T-cell (primary cell): ENCODE measurements at regions not wholly inside any gene's neighbourhood (a gene's known extent, or its start where the extent isn't known, plus 50 kb on each side); places are given as distances from the start of the nearest gene placed in this dataset.

Experiments used
- ATAC-seq, 4 experiments: fragments of 200-7000 bp in 3 of 4; fragments of 150-1000 bp in 1 of 4; cut with Tn5 transposase; replicated peaks in 1 of 4; 1 replicate in 3 of 4; 2 replicates in 1 of 4; pipeline ENCODE4 v1.10.0; 2021; ENCODE audit warnings: moderate library complexity in 3 of 4, mild to moderate bottlenecking in 2 of 4, moderate number of reproducible peaks in 1 of 4
- CTCF ChIA-PET, 2 donors: fragments of 300-600 bp; sonication (Branson Sonifier 250); formaldehyde crosslinking; loops; one replicate each; lab custom pipeline; 2022; ENCODE audit warnings: antibody characterized with exemption in 2 of 2; lab: Charles Lee
- POLR2A ChIA-PET, 2 donors: fragments of 300-600 bp; sonication (Branson Sonifier 250); formaldehyde crosslinking; loops; one replicate each; lab custom pipeline; 2022; ENCODE audit warnings: antibody characterized with exemption in 2 of 2; lab: Charles Lee
- DNase-seq, 35 experiments: peaks; one replicate each; pipeline versions ENCODE4 v3.0.0 to v3.0.0-alpha.2; 2013 to 2023
- H3K27ac ChIP-seq: one replicate; pipeline ENCODE4 v1.5.1; 2013; ENCODE audit warnings: low read length
- H3K27me3 ChIP-seq, 2 experiments: replicated peaks in 1 of 2; 1 replicate in 1 of 2; 2 replicates in 1 of 2; pipeline versions ENCODE4 v1.6.1 to v1.7.0; 2013; ENCODE audit warnings: low read length in 1 of 2, mixed read lengths in 1 of 2; ENCODE audit not compliant: control insufficient read depth in 2 of 2, insufficient read depth in 2 of 2; ENCODE audit errors: extremely low read depth in 1 of 2
- H3K36me3 ChIP-seq, 2 donors: 1 replicate in 1 of 2; 2 replicates in 1 of 2; pipeline versions ENCODE4 v1.6.1 to v1.7.0; 2013; ENCODE audit warnings: low read length in 1 of 2; ENCODE audit not compliant: control insufficient read depth in 2 of 2, insufficient read depth in 1 of 2; ENCODE audit errors: extremely low read depth in 1 of 2
- H3K4me1 ChIP-seq, 2 experiments: 1 replicate in 1 of 2; 2 replicates in 1 of 2; pipeline versions ENCODE4 v1.6.1 to v1.7.0; 2013; ENCODE audit warnings: low read length in 2 of 2, mixed read lengths in 1 of 2; ENCODE audit not compliant: insufficient read depth in 2 of 2, control insufficient read depth in 1 of 2; ENCODE audit errors: extremely low read depth in 1 of 2
- H3K4me3 ChIP-seq, 2 donors: 1 replicate in 1 of 2; 2 replicates in 1 of 2; pipeline versions ENCODE4 v1.5.1 to v1.7.0; 2013; ENCODE audit warnings: mild to moderate bottlenecking in 2 of 2, low read length in 1 of 2, moderate library complexity in 1 of 2; ENCODE audit not compliant: control insufficient read depth in 1 of 2; ENCODE audit errors: extremely low read depth in 1 of 2
- H3K9me3 ChIP-seq: 2 replicates; pipeline ENCODE4 v1.7.0; 2013
- H3K27ac Mint-ChIP-seq, 2 donors: one replicate each; pipeline ENCODE4 v1.8.0; 2020 to 2021; ENCODE audit warnings: mild to moderate bottlenecking in 2 of 2, mixed read lengths in 2 of 2
- H3K27me3 Mint-ChIP-seq, 2 donors: one replicate each; pipeline ENCODE4 v1.8.0; 2021 to 2022; ENCODE audit warnings: mixed read lengths in 2 of 2
- H3K36me3 Mint-ChIP-seq: one replicate; pipeline ENCODE4 v1.8.0; 2021; ENCODE audit warnings: mixed read lengths
- H3K4me1 Mint-ChIP-seq, 3 donors: one replicate each; pipeline ENCODE4 v1.8.0; 2020 to 2022; ENCODE audit warnings: mixed read lengths in 3 of 3, mild to moderate bottlenecking in 1 of 3
- H3K4me3 Mint-ChIP-seq, 3 donors: one replicate each; pipeline ENCODE4 v1.8.0; 2020 to 2022; ENCODE audit warnings: mild to moderate bottlenecking in 3 of 3, mixed read lengths in 3 of 3, moderate library complexity in 3 of 3
- H3K9me3 Mint-ChIP-seq, 3 donors: one replicate each; pipeline ENCODE4 v1.8.0; 2020 to 2022; ENCODE audit warnings: mixed read lengths in 3 of 3
- WGBS: methylation state at CpG from one replicate; pipeline ENCODE4 v1.1.5; 2013; ENCODE audit warnings: missing lambda C conversion rate; ENCODE audit not compliant: insufficient coverage; 5-methylcytosine and 5-hydroxymethylcytosine counted together

GRCh38 chr4:16386711-16387320 is 160.5 kb upstream of the TAPT1 start:
- H3K4me1 Mint-ChIP-seq = no peaks in the 10 kb centered on the region
- Histone ChIP-seq H3K4me3 (no peak overlapping the region), H3K36me3 (no peaks in the 10 kb centered on the region), H3K27me3 (peaks cover 0 to 3% of the 10 kb centered on the region in 2 experiments), H3K9me3 (no peaks in the 10 kb centered on the region), H3K4me1 (no peaks in the 10 kb centered on the region), H3K27ac (no peak overlapping the region)
- peaks cover 4 to 19% of the 10 kb centered on the region in 2 donors for H3K27me3 Mint-ChIP-seq
- ChIA-PET CTCF (interaction anchor here in 1 of 2 donors (0.6 kb wide), 1 partner anchor 1235 kb away, joined by 3 read pairs; no protein-coding TSS in a partner anchor), POLR2A (interaction anchor here in 1 of 2 donors (0.6 kb wide), 1 partner anchor 10 kb away, joined by 3 read pairs; no protein-coding TSS in a partner anchor)
- no peaks in the 10 kb centered on the region for H3K9me3 Mint-ChIP-seq
- H3K36me3 Mint-ChIP-seq = no peaks in the 10 kb centered on the region
- no peak overlapping the region for H3K4me3 Mint-ChIP-seq
- DNase-seq = no peak
- no peak overlapping the region for H3K27ac Mint-ChIP-seq
- ATAC-seq = no peak

GRCh38 chr4:16384576-16384975 is 158.3 kb upstream of the TAPT1 start:
- no CpG with 5 or more reads among the region's 6 CpGs for WGBS
- ChIA-PET CTCF (no interaction called here), POLR2A (no interaction called here)
- Histone ChIP-seq H3K4me3 (no peak overlapping the region), H3K36me3 (no peaks in the 10 kb centered on the region), H3K27me3 (peaks cover 0 to 3% of the 10 kb centered on the region in 2 experiments), H3K27ac (no peak overlapping the region), H3K9me3 (no peaks in the 10 kb centered on the region), H3K4me1 (no peaks in the 10 kb centered on the region)
- ATAC-seq (no peak), DNase-seq (no peak)
- Mint-ChIP-seq H3K36me3 (no peaks in the 10 kb centered on the region), H3K4me1 (no peaks in the 10 kb centered on the region), H3K27me3 (peaks cover 2 to 19% of the 10 kb centered on the region in 2 donors), H3K4me3 (no peak overlapping the region), H3K9me3 (peaks cover 0 to 4% (median 0%) of the 10 kb centered on the region in 3 donors), H3K27ac (no peak overlapping the region)

- Mint-ChIP-seq H3K27me3 (peaks cover 2 to 16% of the 10 kb centered on the region in 2 donors), H3K27ac (no peak overlapping the region), H3K4me1 (no peaks in the 10 kb centered on the region), H3K9me3 (peaks cover 0 to 4% (median 0%) of the 10 kb centered on the region in 3 donors), H3K36me3 (no peaks in the 10 kb centered on the region), H3K4me3 (no peak overlapping the region)
- CTCF ChIA-PET = no interaction called here
- no peak overlapping the region for H3K27ac ChIP-seq
- H3K4me3 ChIP-seq = no peak overlapping the region
- no peaks in the 10 kb centered on the region for H3K36me3 ChIP-seq
- peaks cover 0 to 3% of the 10 kb centered on the region in 2 experiments for H3K27me3 ChIP-seq
- DNase-seq = no peak
- no peaks in the 10 kb centered on the region for H3K9me3 ChIP-seq
- WGBS = no CpG with 5 or more reads among the region's 3 CpGs
- POLR2A ChIA-PET = no interaction called here
- H3K4me1 ChIP-seq = no peaks in the 10 kb centered on the region
- no peak for ATAC-seq
Observed at GRCh38 chr4:16382571-16382970, 156.3 kb upstream of the TAPT1 start.

- Mint-ChIP-seq H3K36me3 (no peaks in the 10 kb centered on the region), H3K27me3 (peaks cover 0 to 6% of the 10 kb centered on the region in 2 donors), H3K4me1 (no peaks in the 10 kb centered on the region), H3K27ac (no peak overlapping the region), H3K9me3 (peaks cover 0 to 7% (median 0%) of the 10 kb centered on the region in 3 donors), H3K4me3 (no peak overlapping the region)
- ChIA-PET CTCF (no interaction called here), POLR2A (no interaction called here)
- Histone ChIP-seq H3K27me3 (peaks cover 0 to 3% of the 10 kb centered on the region in 2 experiments), H3K9me3 (no peaks in the 10 kb centered on the region), H3K4me1 (no peaks in the 10 kb centered on the region), H3K4me3 (no peak overlapping the region), H3K27ac (no peak overlapping the region), H3K36me3 (no peaks in the 10 kb centered on the region)
- ATAC-seq (no peak), DNase-seq (no peak)
- WGBS = no CpG with 5 or more reads among the region's 5 CpGs
Observed at GRCh38 chr4:16377887-16378286, 151.6 kb upstream of the TAPT1 start.

GRCh38 chr4:16365036-16365569 is 138.8 kb upstream of the TAPT1 start:
- WGBS = 65% methylated on average over 2 of the region's 5 CpGs

GRCh38 chr4:16360694-16361262 is 134.5 kb upstream of the TAPT1 start:
- Mint-ChIP-seq H3K27me3 (peaks cover 0 to 9% of the 10 kb centered on the region in 2 donors), H3K4me3 (no peak overlapping the region), H3K27ac (no peak overlapping the region), H3K36me3 (no peaks in the 10 kb centered on the region), H3K9me3 (no peaks in the 10 kb centered on the region), H3K4me1 (no peaks in the 10 kb centered on the region)
- Histone ChIP-seq H3K36me3 (no peaks in the 10 kb centered on the region), H3K9me3 (no peaks in the 10 kb centered on the region), H3K4me3 (no peak overlapping the region), H3K4me1 (no peaks in the 10 kb centered on the region), H3K27ac (no peak overlapping the region), H3K27me3 (peaks cover 0 to 4% of the 10 kb centered on the region in 2 experiments)
- ATAC-seq = no peak
- CTCF ChIA-PET = interaction anchor here in 1 of 2 donors (0.6 kb wide), 1 partner anchor 1188 kb away, joined by 3 read pairs; no protein-coding TSS in a partner anchor
- DNase-seq = no peak
- WGBS = 90% methylated on average over 33 of the region's 36 CpGs
- POLR2A ChIA-PET = interaction anchor here in 1 of 2 donors (0.7 kb wide), 1 partner anchor 101 kb away, joined by 4 read pairs; no protein-coding TSS in a partner anchor

More at GRCh38 chr4:16365036-16365569, 138.8 kb upstream of the TAPT1 start:
- DNase-seq (no peak), ATAC-seq (no peak)
- no peak overlapping the region for H3K4me3 ChIP-seq
- ChIA-PET POLR2A (no interaction called here), CTCF (no interaction called here)
- Mint-ChIP-seq H3K4me1 (no peaks in the 10 kb centered on the region), H3K9me3 (peaks cover 0 to 1% (median 0%) of the 10 kb centered on the region in 3 donors), H3K27ac (no peak overlapping the region), H3K4me3 (no peak overlapping the region), H3K36me3 (no peaks in the 10 kb centered on the region), H3K27me3 (peaks cover 0 to 5% of the 10 kb centered on the region in 2 donors)
- no peaks in the 10 kb centered on the region for H3K36me3 ChIP-seq
- H3K27me3 ChIP-seq = no peaks in the 10 kb centered on the region
- H3K4me1 ChIP-seq = no peaks in the 10 kb centered on the region
- no peaks in the 10 kb centered on the region for H3K9me3 ChIP-seq
- H3K27ac ChIP-seq = no peak overlapping the region
